MM.1S (cell line): ENCODE measurements at regions not wholly inside any gene's neighbourhood (a gene's known extent, or its start where the extent isn't known, plus 50 kb on each side); places are given as distances from the start of the nearest gene placed in this dataset.

Experiments
- DNase-seq: peaks from one replicate; pipeline ENCODE4 v3.0.0-alpha.2; 2015
- H2AFZ ChIP-seq: fragments of 300-600 bp; sonication (generic); 2 replicates; pipeline ENCODE4 v1.6.0; 2016; ENCODE audit warnings: antibody characterized with exemption, low read length
- H3F3A ChIP-seq: fragments of 300-600 bp; sonication (generic); 2 replicates; pipeline ENCODE4 v1.6.1; 2016; ENCODE audit warnings: mild to moderate bottlenecking, antibody characterized with exemption, low read length, moderate library complexity, mixed read lengths; ENCODE audit not compliant: insufficient read depth
- H3K27ac ChIP-seq: fragments of 300-600 bp; sonication (generic); 2 replicates; pipeline ENCODE4 v1.5.1; 2016; ENCODE audit warnings: mild to moderate bottlenecking, low read length
- H3K27me3 ChIP-seq: fragments of 300-600 bp; sonication (generic); replicated peaks from 2 replicates; pipeline ENCODE4 v1.6.0; 2016; ENCODE audit warnings: low read length; ENCODE audit not compliant: insufficient read depth
- H3K36me3 ChIP-seq: fragments of 300-600 bp; sonication (generic); replicated peaks from 2 replicates; pipeline ENCODE4 v1.6.1; 2016; ENCODE audit warnings: mild to moderate bottlenecking, low read length, mixed read lengths; ENCODE audit not compliant: insufficient read depth
- H3K4me1 ChIP-seq: fragments of 300-600 bp; sonication (generic); 2 replicates; pipeline ENCODE4 v1.6.1; 2016; ENCODE audit warnings: low read length, mixed read lengths
- H3K4me2 ChIP-seq: fragments of 300-600 bp; sonication (generic); 2 replicates; pipeline ENCODE4 v1.6.0; 2016; ENCODE audit warnings: low read depth, low read length
- H3K4me3 ChIP-seq: fragments of 300-600 bp; sonication (generic); 2 replicates; pipeline ENCODE4 v1.5.1; 2016; ENCODE audit warnings: low read length, mixed read lengths
- H3K79me2 ChIP-seq: fragments of 300-600 bp; sonication (generic); 2 replicates; pipeline ENCODE4 v1.6.1; 2016; ENCODE audit warnings: mixed run types, low read length, mixed read lengths
- H3K9ac ChIP-seq: fragments of 300-600 bp; sonication (generic); 2 replicates; pipeline ENCODE4 v1.6.1; 2016; ENCODE audit warnings: low read length, mixed read lengths
- H3K9me2 ChIP-seq: fragments of 300-600 bp; sonication (generic); replicated peaks from 2 replicates; pipeline ENCODE4 v1.6.1; 2016; ENCODE audit warnings: mild to moderate bottlenecking, low read length, mixed read lengths; ENCODE audit not compliant: insufficient read depth
- H3K9me3 ChIP-seq: fragments of 300-600 bp; sonication (generic); replicated peaks from 2 replicates; pipeline ENCODE4 v1.6.1; 2016; ENCODE audit warnings: mild to moderate bottlenecking, low read length, mixed read lengths; ENCODE audit not compliant: insufficient read depth
- H4K20me1 ChIP-seq: fragments of 300-600 bp; sonication (generic); 2 replicates; pipeline ENCODE4 v1.6.1; 2016; ENCODE audit warnings: mild to moderate bottlenecking, low read length, moderate library complexity, mixed read lengths; ENCODE audit not compliant: insufficient read depth
- EZH2 ChIP-seq: fragments of 300-600 bp; sonication (generic); optimal IDR thresholded peaks from 2 replicates; pipeline ENCODE3; 2017; ENCODE audit warnings: low read depth, mild to moderate bottlenecking, antibody characterized with exemption, low read length, mixed read lengths
- EZH2phosphoT487 ChIP-seq: fragments of 300-600 bp; sonication (generic); IDR thresholded peaks from 2 replicates; pipeline ENCODE4 v1.6.1; 2018; ENCODE audit warnings: antibody characterized with exemption, low read length
- TF ChIP-seq, protein P1 (sequence below): fragments of 300-600 bp; sonication (generic); IDR thresholded peaks from 2 replicates; pipeline ENCODE4 v1.5.1; 2016; ENCODE audit warnings: antibody characterized with exemption, low read length, mixed read lengths

DNA sequence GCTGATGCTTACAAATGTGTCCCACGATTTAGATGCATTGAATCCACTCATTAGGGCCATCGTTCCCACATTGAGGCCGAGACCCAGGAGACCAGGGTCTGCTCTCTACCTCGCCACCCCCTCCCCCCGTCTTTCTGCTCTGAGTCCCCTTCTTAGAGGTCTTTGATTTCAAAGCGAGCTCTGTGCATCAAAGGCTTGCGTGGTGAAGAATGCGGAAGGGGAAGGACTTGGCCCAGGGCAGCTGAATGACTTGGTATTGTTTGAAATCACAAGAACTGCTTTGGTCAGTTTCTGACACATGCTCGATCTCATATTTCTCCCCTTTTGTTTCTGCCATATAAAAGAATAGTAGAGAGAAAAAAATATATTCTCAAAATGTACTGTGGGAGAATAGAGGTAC lies 78.3 kb upstream of the IRX1 start:
- Histone ChIP-seq H3K27me3 (no peaks in the 10 kb centered on the region), H3K9me3 (no peaks in the 10 kb centered on the region), H3K27ac (no peak overlapping the region), H3K4me2 (no peak overlapping the region), H3K9me2 (no peaks in the 10 kb centered on the region), H3K79me2 (no peaks in the 10 kb centered on the region), H3K4me1 (no peaks in the 10 kb centered on the region), H3K36me3 (no peaks in the 10 kb centered on the region), H4K20me1 (no peaks in the 10 kb centered on the region), H3K4me3 (no peak overlapping the region), H3F3A (no peaks in the 10 kb centered on the region), H2AFZ (no peak overlapping the region), H3K9ac (no peak overlapping the region)
- TF ChIP-seq EZH2 (no peak), EZH2phosphoT487 (no peak)
- TF ChIP-seq, protein P1, sequence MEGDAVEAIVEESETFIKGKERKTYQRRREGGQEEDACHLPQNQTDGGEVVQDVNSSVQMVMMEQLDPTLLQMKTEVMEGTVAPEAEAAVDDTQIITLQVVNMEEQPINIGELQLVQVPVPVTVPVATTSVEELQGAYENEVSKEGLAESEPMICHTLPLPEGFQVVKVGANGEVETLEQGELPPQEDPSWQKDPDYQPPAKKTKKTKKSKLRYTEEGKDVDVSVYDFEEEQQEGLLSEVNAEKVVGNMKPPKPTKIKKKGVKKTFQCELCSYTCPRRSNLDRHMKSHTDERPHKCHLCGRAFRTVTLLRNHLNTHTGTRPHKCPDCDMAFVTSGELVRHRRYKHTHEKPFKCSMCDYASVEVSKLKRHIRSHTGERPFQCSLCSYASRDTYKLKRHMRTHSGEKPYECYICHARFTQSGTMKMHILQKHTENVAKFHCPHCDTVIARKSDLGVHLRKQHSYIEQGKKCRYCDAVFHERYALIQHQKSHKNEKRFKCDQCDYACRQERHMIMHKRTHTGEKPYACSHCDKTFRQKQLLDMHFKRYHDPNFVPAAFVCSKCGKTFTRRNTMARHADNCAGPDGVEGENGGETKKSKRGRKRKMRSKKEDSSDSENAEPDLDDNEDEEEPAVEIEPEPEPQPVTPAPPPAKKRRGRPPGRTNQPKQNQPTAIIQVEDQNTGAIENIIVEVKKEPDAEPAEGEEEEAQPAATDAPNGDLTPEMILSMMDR = no peak
- no peak for DNase-seq

DNA sequence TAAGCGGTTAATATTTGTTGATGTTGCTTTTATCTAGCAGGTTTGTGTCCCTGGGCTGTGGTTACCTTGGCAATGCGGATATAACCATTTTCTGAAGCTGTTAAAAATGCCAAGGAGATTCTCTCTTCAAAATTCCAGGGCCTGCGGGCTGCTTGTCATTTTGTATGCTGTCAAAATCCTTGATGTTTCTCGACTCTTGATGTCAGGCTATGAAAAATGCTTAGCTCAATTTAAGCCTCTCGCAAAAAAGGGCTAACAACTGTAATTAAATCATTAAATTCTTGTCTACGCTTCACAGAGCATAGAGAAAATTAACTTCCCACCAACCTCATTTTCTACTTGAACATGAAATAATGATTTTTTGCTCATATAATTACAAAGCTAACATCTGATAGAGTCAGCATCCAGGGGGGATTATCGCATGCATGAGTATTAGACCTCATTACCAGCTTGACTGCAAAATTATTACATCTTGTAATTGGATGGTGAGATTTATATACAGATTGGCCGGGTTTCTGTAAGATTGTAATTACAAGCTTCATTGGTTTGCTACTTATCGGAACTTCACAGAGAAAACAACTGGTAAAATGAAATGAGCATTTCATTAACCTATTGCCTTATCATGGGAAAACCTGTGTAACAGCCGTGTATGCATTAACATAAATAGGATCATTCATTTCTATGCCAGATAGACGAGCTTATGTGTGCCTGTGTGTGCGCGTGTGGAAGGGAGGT lies 83.1 kb upstream of the IRX1 start:
- no peak for TF ChIP-seq EZH2
- TF ChIP-seq, protein P1 = no peak
- no peak for TF ChIP-seq EZH2phosphoT487
- no peak for DNase-seq

DNA sequence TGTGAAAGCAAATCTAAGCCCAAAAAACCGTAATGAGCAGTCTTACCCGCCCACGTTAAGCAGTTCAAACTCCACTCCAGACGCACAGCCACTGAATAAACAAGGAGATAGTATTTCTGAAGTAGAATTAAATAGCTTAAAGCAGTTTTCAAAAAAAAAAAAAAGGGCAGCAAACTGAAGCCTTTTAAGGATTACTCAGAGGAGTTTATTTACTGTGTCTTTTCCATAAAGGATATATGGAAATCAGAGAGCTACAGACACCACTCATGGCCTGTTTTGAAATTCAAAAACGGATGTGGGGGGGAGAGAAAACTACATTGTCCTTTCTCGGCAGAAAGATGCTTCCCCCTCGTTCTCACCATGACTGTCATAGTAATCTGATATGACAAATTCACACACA lies 83.7 kb upstream of the IRX1 start:
- no peaks in the 10 kb centered on the region for H3K27me3 ChIP-seq
- no peaks in the 10 kb centered on the region for H3K36me3 ChIP-seq
- no peak overlapping the region for H3K27ac ChIP-seq
- H3K4me3 ChIP-seq = no peak overlapping the region
- no peaks in the 10 kb centered on the region for H4K20me1 ChIP-seq
- H3K9ac ChIP-seq = no peak overlapping the region
- no peaks in the 10 kb centered on the region for H3K9me2 ChIP-seq
- TF ChIP-seq EZH2 (no peak), EZH2phosphoT487 (no peak)
- TF ChIP-seq, protein P1 = no peak
- no peaks in the 10 kb centered on the region for H3K9me3 ChIP-seq
- no peak for DNase-seq
- H2AFZ ChIP-seq = no peak overlapping the region
- no peaks in the 10 kb centered on the region for H3K79me2 ChIP-seq
- no peaks in the 10 kb centered on the region for H3F3A ChIP-seq
- H3K4me2 ChIP-seq = no peak overlapping the region
- no peaks in the 10 kb centered on the region for H3K4me1 ChIP-seq

More for the DNA sequence above, 83.1 kb upstream of the IRX1 start:
- no peaks in the 10 kb centered on the region for H3K36me3 ChIP-seq
- no peaks in the 10 kb centered on the region for H3K9me2 ChIP-seq
- H3K79me2 ChIP-seq = no peaks in the 10 kb centered on the region
- H2AFZ ChIP-seq = no peak overlapping the region
- no peaks in the 10 kb centered on the region for H3F3A ChIP-seq
- H3K9ac ChIP-seq = no peak overlapping the region
- H3K4me2 ChIP-seq = no peak overlapping the region
- no peaks in the 10 kb centered on the region for H3K4me1 ChIP-seq
- H3K27ac ChIP-seq = no peak overlapping the region
- H3K27me3 ChIP-seq = no peaks in the 10 kb centered on the region
- H4K20me1 ChIP-seq = no peaks in the 10 kb centered on the region
- no peak overlapping the region for H3K4me3 ChIP-seq
- H3K9me3 ChIP-seq = no peaks in the 10 kb centered on the region
